T-helper 17 cell (primary cell): ENCODE measurements at regions not wholly inside any gene's neighbourhood (a gene's known extent, or its start where the extent isn't known, plus 50 kb on each side); places are given as distances from the start of the nearest gene placed in this dataset.

Experiments used
- ATAC-seq: fragments of 150-1000 bp; cut with Tn5 transposase; 2 replicates; pipeline ENCODE4 v1.10.0; 2021; ENCODE audit warnings: mild to moderate bottlenecking, moderate library complexity
- DNase-seq, 3 donors: peaks; one replicate each; pipeline versions ENCODE4 v3.0.0 to v3.0.0-alpha.2; 2020 to 2021
- H3K9me3 ChIP-seq: one replicate; pipeline ENCODE4 v1.7.0; 2013; ENCODE audit warnings: low read length, mild to moderate bottlenecking; ENCODE audit not compliant: control insufficient read depth, poor library complexity, severe bottlenecking
- H3K27ac Mint-ChIP-seq: one replicate; pipeline ENCODE4 v1.8.0; 2022; ENCODE audit warnings: mild to moderate bottlenecking, moderate library complexity, mixed read lengths
- H3K27me3 Mint-ChIP-seq: one replicate; pipeline ENCODE4 v1.8.0; 2022; ENCODE audit warnings: mixed read lengths
- H3K36me3 Mint-ChIP-seq: one replicate; pipeline ENCODE4 v1.8.0; 2022; ENCODE audit warnings: low read depth, mixed read lengths
- H3K4me1 Mint-ChIP-seq: one replicate; pipeline ENCODE4 v1.8.0; 2022; ENCODE audit warnings: mild to moderate bottlenecking, mixed read lengths
- H3K4me3 Mint-ChIP-seq: one replicate; pipeline ENCODE4 v1.8.0; 2022; ENCODE audit warnings: mild to moderate bottlenecking, moderate library complexity, mixed read lengths

- no peak overlapping the region for H3K27ac Mint-ChIP-seq
- peaks cover 2% of the 10 kb centered on the region for H3K36me3 Mint-ChIP-seq
- H3K4me1 Mint-ChIP-seq = peaks cover 2% of the 10 kb centered on the region
- H3K4me3 Mint-ChIP-seq = no peak overlapping the region
- no peak for DNase-seq
- peaks cover 36% of the 10 kb centered on the region for H3K27me3 Mint-ChIP-seq
- no peak for ATAC-seq
- H3K9me3 ChIP-seq = no peaks in the 10 kb centered on the region
These were observed 401.8 kb downstream of the PREX1 start for GRCh38 chr20:48425817-48426612.

GRCh38 chr20:48425321-48425720, 402.5 kb downstream of the PREX1 start:
- DNase-seq (no peak), ATAC-seq (no peak)
- peaks cover 2% of the 10 kb centered on the region for H3K4me1 Mint-ChIP-seq
- peaks cover 40% of the 10 kb centered on the region for H3K27me3 Mint-ChIP-seq
- no peak overlapping the region for H3K27ac Mint-ChIP-seq
- peaks cover 2% of the 10 kb centered on the region for H3K36me3 Mint-ChIP-seq
- H3K4me3 Mint-ChIP-seq = no peak overlapping the region
- H3K9me3 ChIP-seq = no peaks in the 10 kb centered on the region

GRCh38 chr20:48422242-48422960, 405.4 kb downstream of the PREX1 start:
- no peak overlapping the region for H3K27ac Mint-ChIP-seq
- H3K4me1 Mint-ChIP-seq = peaks cover 2% of the 10 kb centered on the region
- no peak overlapping the region for H3K4me3 Mint-ChIP-seq
- peaks cover 61% of the 10 kb centered on the region for H3K27me3 Mint-ChIP-seq
- H3K36me3 Mint-ChIP-seq = peaks cover 2% of the 10 kb centered on the region
- no peaks in the 10 kb centered on the region for H3K9me3 ChIP-seq
- ATAC-seq = no peak
- no peak for DNase-seq

GRCh38 chr20:48421547-48421946, 406.3 kb downstream of the PREX1 start:
- Mint-ChIP-seq H3K4me1 (peaks cover 5% of the 10 kb centered on the region), H3K4me3 (no peak overlapping the region), H3K27ac (no peak overlapping the region), H3K27me3 (peaks cover 67% of the 10 kb centered on the region), H3K36me3 (peaks cover 2% of the 10 kb centered on the region)
- H3K9me3 ChIP-seq = no peaks in the 10 kb centered on the region
- ATAC-seq (no peak), DNase-seq (no peak)

DNA sequence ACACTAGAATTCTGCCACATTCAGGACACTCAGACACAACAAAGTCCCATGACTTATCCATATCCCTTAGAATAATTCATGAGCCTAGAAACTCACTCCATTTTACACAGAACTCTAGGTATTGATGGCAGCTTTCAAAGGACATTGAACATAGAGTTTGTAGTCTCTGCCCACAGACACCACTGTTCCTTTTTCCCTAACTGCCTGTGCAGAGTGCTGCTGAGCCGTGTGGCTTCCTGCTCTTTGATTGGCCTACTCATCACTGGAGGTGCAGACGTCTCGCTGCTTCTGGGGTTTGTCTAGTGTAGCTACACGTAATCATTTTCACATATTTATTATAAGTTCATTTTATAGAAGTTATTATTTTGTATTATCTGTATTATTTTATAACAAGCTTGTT, 407.6 kb downstream of the PREX1 start:
- H3K9me3 ChIP-seq = no peaks in the 10 kb centered on the region
- no peak for DNase-seq
- H3K27me3 Mint-ChIP-seq = peaks cover 62% of the 10 kb centered on the region
- no peak for ATAC-seq
- peaks cover 2% of the 10 kb centered on the region for H3K4me1 Mint-ChIP-seq
- no peak overlapping the region for H3K4me3 Mint-ChIP-seq
- H3K36me3 Mint-ChIP-seq = no peaks in the 10 kb centered on the region
- H3K27ac Mint-ChIP-seq = no peak overlapping the region

DNA sequence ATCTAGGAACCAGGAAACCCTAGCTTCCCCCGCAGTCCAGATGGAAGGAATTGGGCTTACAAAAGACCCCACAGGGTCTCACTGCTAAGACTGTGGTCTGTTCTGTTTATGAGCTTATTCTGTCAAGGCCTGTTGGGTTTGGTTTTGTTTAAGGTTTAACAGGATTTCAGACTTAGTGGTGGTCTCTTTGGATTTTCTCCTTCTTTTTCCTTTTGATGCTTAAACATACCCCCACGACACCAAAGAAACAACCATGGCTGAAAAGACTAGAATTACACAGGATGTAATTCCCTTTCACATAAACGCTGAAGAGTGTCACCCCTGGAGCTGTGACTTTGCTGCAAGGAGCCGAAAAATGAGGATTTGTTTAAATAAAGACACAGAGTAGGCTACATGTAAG, 408.6 kb downstream of the PREX1 start:
- no peaks in the 10 kb centered on the region for H3K9me3 ChIP-seq
- DNase-seq = no peak
- Mint-ChIP-seq H3K27ac (no peak overlapping the region), H3K27me3 (peaks cover 52% of the 10 kb centered on the region), H3K4me3 (no peak overlapping the region), H3K36me3 (no peaks in the 10 kb centered on the region), H3K4me1 (peaks cover 2% of the 10 kb centered on the region)
- ATAC-seq = no peak

DNA sequence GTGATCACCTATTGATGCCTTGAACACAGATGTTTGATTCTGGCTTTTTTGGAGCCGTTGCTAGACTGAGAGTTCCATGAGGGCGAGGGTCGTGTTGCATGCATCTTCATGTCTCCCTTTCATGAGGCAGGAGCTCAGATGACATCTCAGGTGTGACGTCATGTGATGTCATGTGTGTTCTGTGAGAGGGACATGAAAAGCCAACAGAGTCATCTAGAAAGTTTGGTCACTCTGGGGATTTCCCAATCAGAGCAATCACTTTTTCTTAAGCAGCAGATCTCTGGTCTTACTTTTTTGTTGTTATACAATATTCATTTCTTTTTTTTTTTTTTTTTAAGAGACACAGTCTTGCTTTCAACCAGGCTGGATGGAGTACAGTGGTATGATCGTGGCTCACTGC, 411.8 kb downstream of the PREX1 start:
- H3K4me3 Mint-ChIP-seq = no peak overlapping the region
- H3K27ac Mint-ChIP-seq = no peak overlapping the region
- H3K4me1 Mint-ChIP-seq = peaks cover 2% of the 10 kb centered on the region
- peaks cover 59% of the 10 kb centered on the region for H3K27me3 Mint-ChIP-seq
- H3K36me3 Mint-ChIP-seq = no peaks in the 10 kb centered on the region
- H3K9me3 ChIP-seq = no peaks in the 10 kb centered on the region
- DNase-seq (no peak), ATAC-seq (no peak)

DNA sequence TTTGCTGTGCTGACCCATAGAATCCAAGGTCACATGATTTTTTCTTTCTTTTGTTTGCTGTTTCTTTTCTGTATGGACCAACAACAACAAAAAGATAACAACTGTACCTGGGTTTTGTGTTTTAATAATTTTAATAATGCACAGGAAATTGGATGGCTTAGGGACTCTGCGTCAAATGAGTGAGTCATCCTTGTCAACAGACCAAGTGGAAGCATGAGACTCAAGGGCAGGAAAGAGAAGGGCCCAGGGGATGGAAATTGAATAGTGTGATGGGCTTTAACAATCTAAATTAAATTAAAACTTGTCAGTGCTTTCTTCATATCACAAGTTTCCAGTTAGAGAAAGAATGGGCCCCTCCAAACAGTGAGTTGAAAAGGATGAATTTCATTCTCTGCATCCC, 413.0 kb downstream of the PREX1 start:
- no peaks in the 10 kb centered on the region for H3K36me3 Mint-ChIP-seq
- no peak overlapping the region for H3K4me3 Mint-ChIP-seq
- peaks cover 62% of the 10 kb centered on the region for H3K27me3 Mint-ChIP-seq
- H3K9me3 ChIP-seq = no peaks in the 10 kb centered on the region
- no peak for ATAC-seq
- DNase-seq = no peak
- H3K4me1 Mint-ChIP-seq = peaks cover 2% of the 10 kb centered on the region
- H3K27ac Mint-ChIP-seq = no peak overlapping the region

- DNase-seq (no peak), ATAC-seq (no peak)
- Mint-ChIP-seq H3K36me3 (no peaks in the 10 kb centered on the region), H3K4me3 (no peak overlapping the region), H3K27me3 (peaks cover 60% of the 10 kb centered on the region), H3K4me1 (peaks cover 2% of the 10 kb centered on the region), H3K27ac (no peak overlapping the region)
- no peaks in the 10 kb centered on the region for H3K9me3 ChIP-seq
These were observed 415.8 kb downstream of the PREX1 start for GRCh38 chr20:48411919-48412522.

DNA sequence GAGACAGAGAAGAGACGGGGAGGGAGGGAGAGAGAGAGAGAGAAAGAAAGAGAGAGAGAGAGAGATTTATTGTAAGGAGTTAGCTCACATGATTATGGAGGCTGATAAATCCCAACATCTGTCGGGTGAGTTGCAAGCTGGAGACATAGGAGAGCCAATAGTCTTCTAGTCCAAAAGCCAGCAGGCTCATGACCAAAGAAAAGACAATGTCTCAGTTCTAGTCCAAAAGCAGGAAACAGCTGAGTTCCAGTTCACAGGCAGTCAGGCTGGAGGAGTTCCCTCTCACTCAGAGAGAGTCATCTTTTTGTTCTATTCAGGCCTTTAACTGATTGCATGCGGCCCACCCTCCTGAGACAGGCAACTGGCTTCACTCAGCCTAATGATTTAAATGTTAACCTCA, 416.6 kb downstream of the PREX1 start:
- no peak for ATAC-seq
- no peaks in the 10 kb centered on the region for H3K9me3 ChIP-seq
- no peak for DNase-seq
- Mint-ChIP-seq H3K36me3 (no peaks in the 10 kb centered on the region), H3K27ac (no peak overlapping the region), H3K4me3 (no peak overlapping the region), H3K4me1 (no peaks in the 10 kb centered on the region), H3K27me3 (peaks cover 58% of the 10 kb centered on the region)

DNA sequence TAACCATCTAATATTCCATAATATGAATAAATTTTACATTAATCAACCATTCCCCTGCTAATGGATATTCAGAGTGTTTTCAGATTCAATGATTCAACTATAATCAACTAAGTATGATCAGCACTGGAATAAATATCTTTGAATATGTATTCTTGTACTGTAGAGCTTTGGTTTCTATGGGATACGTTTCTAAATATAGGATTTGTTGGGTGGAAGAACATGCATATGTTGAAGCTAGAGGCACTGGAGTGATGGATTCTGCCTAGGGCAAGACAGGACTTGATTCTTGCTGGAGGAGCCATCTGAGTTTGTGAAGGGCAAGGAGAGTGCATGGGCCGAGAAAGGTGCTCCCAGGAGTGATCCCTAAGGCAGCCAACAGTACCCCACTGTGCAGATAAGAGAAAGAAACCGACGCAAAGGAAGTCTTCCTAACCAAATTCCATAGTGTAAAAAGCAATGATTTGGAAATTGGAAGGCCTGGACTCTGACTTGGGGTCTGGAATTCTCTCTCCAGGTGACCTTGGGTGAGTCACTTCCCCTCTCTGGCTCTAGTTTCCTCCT, 418.7 kb downstream of the PREX1 start:
- DNase-seq (no peak), ATAC-seq (no peak)
- Mint-ChIP-seq H3K27ac (peak overlapping the region; percentile 37), H3K27me3 (peaks cover 62% of the 10 kb centered on the region), H3K36me3 (no peaks in the 10 kb centered on the region), H3K4me3 (no peak overlapping the region), H3K4me1 (peaks cover 3% of the 10 kb centered on the region)
- no peaks in the 10 kb centered on the region for H3K9me3 ChIP-seq

GRCh38 chr20:48407710-48408109, 420.1 kb downstream of the PREX1 start:
- H3K9me3 ChIP-seq = no peaks in the 10 kb centered on the region
- no peaks in the 10 kb centered on the region for H3K36me3 Mint-ChIP-seq
- peaks cover 59% of the 10 kb centered on the region for H3K27me3 Mint-ChIP-seq
- no peak for DNase-seq
- H3K4me3 Mint-ChIP-seq = no peak overlapping the region
- ATAC-seq = no peak
- peaks cover 3% of the 10 kb centered on the region for H3K4me1 Mint-ChIP-seq
- no peak overlapping the region for H3K27ac Mint-ChIP-seq

DNA sequence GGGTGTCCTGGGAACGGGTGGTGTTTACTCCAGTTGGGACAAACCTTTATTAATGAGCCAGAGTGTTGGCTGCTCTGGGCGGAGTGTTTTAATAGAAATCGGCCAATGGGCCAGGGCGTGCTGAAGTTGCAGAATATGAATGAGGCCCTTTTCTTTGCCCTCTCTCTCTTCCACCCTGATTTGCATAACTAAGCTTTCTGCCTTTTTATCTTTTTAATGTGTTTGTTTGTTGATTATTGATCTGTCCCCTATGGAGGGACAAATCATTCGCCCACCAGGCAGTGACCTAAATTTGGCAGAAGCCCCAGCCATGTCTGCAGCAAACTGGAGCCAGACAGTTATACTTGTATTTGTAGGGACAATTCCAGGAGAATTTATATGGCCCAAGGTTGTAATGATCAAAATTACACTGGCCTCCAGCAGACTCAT, 420.9 kb downstream of the PREX1 start:
- no peak overlapping the region for H3K27ac Mint-ChIP-seq
- DNase-seq = no peak
- no peak overlapping the region for H3K4me3 Mint-ChIP-seq
- peaks cover 3% of the 10 kb centered on the region for H3K4me1 Mint-ChIP-seq
- peaks cover 58% of the 10 kb centered on the region for H3K27me3 Mint-ChIP-seq
- no peaks in the 10 kb centered on the region for H3K36me3 Mint-ChIP-seq
- no peaks in the 10 kb centered on the region for H3K9me3 ChIP-seq
- ATAC-seq = no peak
